ENCODE measurements at regions not wholly inside any gene's neighbourhood (a gene's known extent, or its start where the extent isn't known, plus 50 kb on each side); places are given as distances from the start of the nearest gene placed in this dataset.

DNA sequence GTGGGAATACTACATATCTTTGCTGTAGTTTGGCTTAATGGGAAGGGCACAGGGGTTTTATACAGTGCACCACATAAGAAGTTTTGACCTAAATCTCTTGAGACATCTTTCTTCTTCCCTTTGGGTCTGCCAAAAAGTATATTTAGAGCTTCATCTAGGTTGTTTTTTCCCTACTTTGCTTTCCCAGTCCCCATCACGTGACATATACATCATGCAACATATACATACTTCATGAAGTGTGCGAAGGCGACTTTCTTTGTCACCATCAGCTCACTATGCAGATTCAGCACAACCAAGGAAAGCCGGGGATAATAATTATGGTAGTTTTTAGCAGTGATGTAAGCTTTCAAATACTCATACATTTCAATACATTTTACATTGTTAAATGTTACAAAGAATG is 177.1 kb upstream of the PPP1R3A start:
- H3K36me3 ChIP-seq (ENCODE audit: insufficient read depth, low read length) = no peaks in the 10 kb centered on the region
- H3K27me3 ChIP-seq (ENCODE audit: insufficient read depth, low read length) = no peaks in the 10 kb centered on the region
- no peak overlapping the region for H2AFZ ChIP-seq (ENCODE audit: low read length)
- H3K9me2 ChIP-seq (ENCODE audit: low read depth, low read length) = no peaks in the 10 kb centered on the region
- no peaks in the 10 kb centered on the region for H3F3A ChIP-seq (ENCODE audit: insufficient read depth, low read length)
- H3K27ac ChIP-seq (ENCODE audit: low read depth, low read length, poor library complexity, severe bottlenecking) = no peak overlapping the region
- H4K20me1 ChIP-seq (ENCODE audit: insufficient read depth, low read length) = no peaks in the 10 kb centered on the region
- H3K4me1 ChIP-seq (ENCODE audit: insufficient read depth, low read length, severe bottlenecking) = no peaks in the 10 kb centered on the region
- no peak overlapping the region for H3K4me3 ChIP-seq (ENCODE audit: low read depth, low read length, poor library complexity, severe bottlenecking)
- H3K4me2 ChIP-seq (ENCODE audit: low read length) = no peak overlapping the region
- H3K9ac ChIP-seq (ENCODE audit: low read length) = no peak overlapping the region
- H3K9me3 ChIP-seq (ENCODE audit: low read length) = no peaks in the 10 kb centered on the region
- TF ChIP-seq, protein P1, sequence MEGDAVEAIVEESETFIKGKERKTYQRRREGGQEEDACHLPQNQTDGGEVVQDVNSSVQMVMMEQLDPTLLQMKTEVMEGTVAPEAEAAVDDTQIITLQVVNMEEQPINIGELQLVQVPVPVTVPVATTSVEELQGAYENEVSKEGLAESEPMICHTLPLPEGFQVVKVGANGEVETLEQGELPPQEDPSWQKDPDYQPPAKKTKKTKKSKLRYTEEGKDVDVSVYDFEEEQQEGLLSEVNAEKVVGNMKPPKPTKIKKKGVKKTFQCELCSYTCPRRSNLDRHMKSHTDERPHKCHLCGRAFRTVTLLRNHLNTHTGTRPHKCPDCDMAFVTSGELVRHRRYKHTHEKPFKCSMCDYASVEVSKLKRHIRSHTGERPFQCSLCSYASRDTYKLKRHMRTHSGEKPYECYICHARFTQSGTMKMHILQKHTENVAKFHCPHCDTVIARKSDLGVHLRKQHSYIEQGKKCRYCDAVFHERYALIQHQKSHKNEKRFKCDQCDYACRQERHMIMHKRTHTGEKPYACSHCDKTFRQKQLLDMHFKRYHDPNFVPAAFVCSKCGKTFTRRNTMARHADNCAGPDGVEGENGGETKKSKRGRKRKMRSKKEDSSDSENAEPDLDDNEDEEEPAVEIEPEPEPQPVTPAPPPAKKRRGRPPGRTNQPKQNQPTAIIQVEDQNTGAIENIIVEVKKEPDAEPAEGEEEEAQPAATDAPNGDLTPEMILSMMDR (IDR thresholded peaks at IDR 0.05; ENCODE audit: low read length) = no peak
- H3K79me2 ChIP-seq (ENCODE audit: insufficient read depth, low read length) = no peaks in the 10 kb centered on the region

DNA sequence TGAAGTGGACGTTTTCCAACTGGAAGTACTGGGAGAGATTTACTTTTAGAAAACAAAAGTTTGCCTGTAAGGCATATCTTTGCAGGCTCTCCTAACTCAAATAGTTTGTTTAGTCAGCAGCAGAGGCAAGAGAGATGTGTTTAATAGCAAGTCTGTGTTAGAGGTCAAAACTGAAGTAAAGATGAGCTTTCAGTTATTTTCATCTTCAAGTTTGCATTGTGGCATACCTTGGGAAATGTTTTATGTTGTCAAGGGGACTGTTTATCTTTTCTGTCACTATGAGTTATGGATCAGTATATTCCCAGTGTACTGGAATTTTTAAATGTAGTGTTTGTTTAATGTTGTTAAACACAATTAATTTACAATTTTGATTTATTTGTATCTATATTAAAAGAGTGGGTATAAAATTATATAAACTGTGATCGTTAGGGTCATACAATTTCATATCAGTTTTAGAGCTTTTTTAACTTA is 169.7 kb upstream of the PPP1R3A start:
- Histone ChIP-seq H3K4me3 (ENCODE audit: low read depth, low read length, poor library complexity, severe bottlenecking) (no peak overlapping the region), H3K9me3 (ENCODE audit: low read length) (no peaks in the 10 kb centered on the region), H3K4me1 (ENCODE audit: insufficient read depth, low read length, severe bottlenecking) (no peaks in the 10 kb centered on the region), H3K9ac (ENCODE audit: low read length) (no peak overlapping the region), H4K20me1 (ENCODE audit: insufficient read depth, low read length) (no peaks in the 10 kb centered on the region), H2AFZ (ENCODE audit: low read length) (no peak overlapping the region), H3F3A (ENCODE audit: insufficient read depth, low read length) (no peaks in the 10 kb centered on the region), H3K79me2 (ENCODE audit: insufficient read depth, low read length) (no peaks in the 10 kb centered on the region), H3K36me3 (ENCODE audit: insufficient read depth, low read length) (no peaks in the 10 kb centered on the region), H3K9me2 (ENCODE audit: low read depth, low read length) (no peaks in the 10 kb centered on the region), H3K27me3 (ENCODE audit: insufficient read depth, low read length) (no peaks in the 10 kb centered on the region), H3K27ac (ENCODE audit: low read depth, low read length, poor library complexity, severe bottlenecking) (no peak overlapping the region), H3K4me2 (ENCODE audit: low read length) (no peak overlapping the region)
- TF ChIP-seq, protein P1 (IDR thresholded peaks at IDR 0.05; ENCODE audit: low read length) = no peak
- TF ChIP-seq EZH2 (IDR thresholded peaks at IDR 0.05; ENCODE audit: borderline replicate concordance, low read length) = no peak

DNA sequence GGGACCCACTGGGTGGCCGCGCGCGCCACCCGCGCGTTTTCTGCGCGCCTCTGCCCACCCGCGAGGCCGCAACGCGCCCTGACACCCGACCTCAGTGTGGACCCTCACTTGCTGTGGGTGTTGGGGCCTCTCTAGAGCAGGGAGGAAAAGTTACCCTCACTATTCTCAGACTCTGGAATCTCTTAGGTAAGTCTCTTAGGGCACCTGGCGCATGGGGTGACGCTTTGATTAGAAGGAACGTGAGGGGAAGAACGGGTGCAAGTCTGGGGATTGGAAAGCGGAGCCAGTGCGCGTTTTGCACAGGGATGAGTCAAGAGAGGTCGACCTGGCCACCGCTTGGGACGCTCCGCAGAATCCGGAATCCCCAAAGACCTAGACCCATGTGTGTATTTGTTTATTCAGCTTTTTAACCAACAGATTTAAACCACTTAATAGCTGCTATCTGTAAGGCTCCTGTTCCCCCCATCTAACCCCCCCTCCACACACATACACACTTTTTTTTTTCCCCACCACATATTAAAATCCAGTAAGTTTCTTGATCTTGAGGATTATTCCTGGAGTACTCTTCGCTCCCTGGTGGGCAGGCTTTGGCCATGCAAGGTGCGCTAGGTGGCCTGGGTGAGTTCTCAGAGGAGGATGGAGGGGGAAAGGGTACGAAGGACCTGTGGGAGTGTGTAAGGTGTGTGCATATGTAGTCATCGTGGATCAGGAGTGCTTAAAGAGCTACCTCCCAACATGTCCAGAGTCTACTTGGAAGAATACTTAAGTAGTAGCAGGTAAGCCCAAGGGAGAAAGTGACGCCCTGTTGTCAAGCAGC is 169.1 kb upstream of the PPP1R3A start:
- Histone ChIP-seq H3K4me2 (ENCODE audit: low read length) (no peak overlapping the region), H3K27ac (ENCODE audit: low read depth, low read length, poor library complexity, severe bottlenecking) (no peak overlapping the region), H2AFZ (ENCODE audit: low read length) (no peak overlapping the region)

More for the DNA sequence above, 169.1 kb upstream of the PPP1R3A start:
- no peaks in the 10 kb centered on the region for H3K9me2 ChIP-seq (ENCODE audit: low read depth, low read length)
- no peaks in the 10 kb centered on the region for H3K4me1 ChIP-seq (ENCODE audit: insufficient read depth, low read length, severe bottlenecking)
- H4K20me1 ChIP-seq (ENCODE audit: insufficient read depth, low read length) = no peaks in the 10 kb centered on the region
- H3K4me3 ChIP-seq (ENCODE audit: low read depth, low read length, poor library complexity, severe bottlenecking) = no peak overlapping the region
- H3F3A ChIP-seq (ENCODE audit: insufficient read depth, low read length) = no peaks in the 10 kb centered on the region
- H3K79me2 ChIP-seq (ENCODE audit: insufficient read depth, low read length) = no peaks in the 10 kb centered on the region
- TF ChIP-seq, protein P1 (IDR thresholded peaks at IDR 0.05; ENCODE audit: low read length) = no peak
- no peak for TF ChIP-seq EZH2 (IDR thresholded peaks at IDR 0.05; ENCODE audit: borderline replicate concordance, low read length)
- no peaks in the 10 kb centered on the region for H3K9me3 ChIP-seq (ENCODE audit: low read length)
- no peaks in the 10 kb centered on the region for H3K27me3 ChIP-seq (ENCODE audit: insufficient read depth, low read length)
- H3K36me3 ChIP-seq (ENCODE audit: insufficient read depth, low read length) = no peaks in the 10 kb centered on the region
- H3K9ac ChIP-seq (ENCODE audit: low read length) = no peak overlapping the region
